GM12875 (cell line): ENCODE measurements at regions not wholly inside any gene's neighbourhood (a gene's known extent, or its start where the extent isn't known, plus 50 kb on each side); places are given as distances from the start of the nearest gene placed in this dataset.
"Not testable (repeated sequence)": the region's sequence is repeated elsewhere in the genome, so short reads cannot be mapped to it uniquely, and the experiment has no call there.

Experiments
- H3K4me3 ChIP-seq: one replicate; pipeline ENCODE4 v1.5.1; 2011; ENCODE audit warnings: low read depth, low read length, control low read depth
- TF ChIP-seq, protein P1 (sequence below): IDR thresholded peaks from 2 replicates; pipeline ENCODE4 v1.5.1; 2011; ENCODE audit warnings: low read depth, mild to moderate bottlenecking, control low read depth, inconsistent platforms, low read length, moderate library complexity, borderline replicate concordance; ENCODE audit not compliant: insufficient read depth

DNA sequence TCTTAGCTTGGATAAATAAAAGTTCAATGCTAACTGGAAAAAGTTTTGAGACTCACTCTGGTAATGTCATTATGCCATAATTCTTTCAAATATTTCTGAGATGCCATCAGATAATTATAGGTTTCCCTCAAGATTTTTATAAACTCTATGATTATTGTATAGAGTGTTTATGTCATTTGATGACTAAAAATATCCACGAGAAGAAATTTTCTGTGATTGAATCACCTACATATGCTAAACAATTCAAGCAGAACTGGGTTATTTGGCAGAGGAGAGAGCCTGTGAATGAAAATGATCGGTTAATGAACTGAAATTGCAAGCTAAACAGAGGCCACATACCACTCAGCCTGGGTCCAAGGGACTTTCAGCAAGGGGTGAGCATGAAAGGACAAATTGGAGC lies 92.6 kb upstream of the TSC22D1 start:
- TF ChIP-seq, protein P1, sequence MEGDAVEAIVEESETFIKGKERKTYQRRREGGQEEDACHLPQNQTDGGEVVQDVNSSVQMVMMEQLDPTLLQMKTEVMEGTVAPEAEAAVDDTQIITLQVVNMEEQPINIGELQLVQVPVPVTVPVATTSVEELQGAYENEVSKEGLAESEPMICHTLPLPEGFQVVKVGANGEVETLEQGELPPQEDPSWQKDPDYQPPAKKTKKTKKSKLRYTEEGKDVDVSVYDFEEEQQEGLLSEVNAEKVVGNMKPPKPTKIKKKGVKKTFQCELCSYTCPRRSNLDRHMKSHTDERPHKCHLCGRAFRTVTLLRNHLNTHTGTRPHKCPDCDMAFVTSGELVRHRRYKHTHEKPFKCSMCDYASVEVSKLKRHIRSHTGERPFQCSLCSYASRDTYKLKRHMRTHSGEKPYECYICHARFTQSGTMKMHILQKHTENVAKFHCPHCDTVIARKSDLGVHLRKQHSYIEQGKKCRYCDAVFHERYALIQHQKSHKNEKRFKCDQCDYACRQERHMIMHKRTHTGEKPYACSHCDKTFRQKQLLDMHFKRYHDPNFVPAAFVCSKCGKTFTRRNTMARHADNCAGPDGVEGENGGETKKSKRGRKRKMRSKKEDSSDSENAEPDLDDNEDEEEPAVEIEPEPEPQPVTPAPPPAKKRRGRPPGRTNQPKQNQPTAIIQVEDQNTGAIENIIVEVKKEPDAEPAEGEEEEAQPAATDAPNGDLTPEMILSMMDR, result no peak
- H3K4me3 ChIP-seq, result no peak overlapping the region

DNA sequence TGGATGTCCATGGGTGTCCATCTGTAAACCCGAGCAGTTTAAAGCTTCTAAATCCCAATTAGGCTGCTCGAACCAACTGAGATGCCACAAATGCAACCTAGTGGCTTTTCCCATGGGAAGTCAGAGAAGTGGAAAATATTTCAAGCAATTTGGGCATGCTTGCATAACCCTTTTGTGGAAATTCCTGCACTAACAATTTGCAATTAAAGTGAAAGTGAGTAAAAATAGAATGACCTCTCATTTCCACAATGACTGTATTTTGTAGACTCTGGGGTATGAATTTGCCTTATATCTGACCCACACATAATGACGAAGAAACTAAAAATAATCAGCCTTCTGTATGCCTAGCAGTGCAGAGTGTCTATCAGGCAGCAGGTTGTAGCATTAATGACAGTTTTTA lies 91.8 kb upstream of the TSC22D1 start:
- H3K4me3 ChIP-seq, result no peak overlapping the region
- TF ChIP-seq, protein P1, result no peak

DNA sequence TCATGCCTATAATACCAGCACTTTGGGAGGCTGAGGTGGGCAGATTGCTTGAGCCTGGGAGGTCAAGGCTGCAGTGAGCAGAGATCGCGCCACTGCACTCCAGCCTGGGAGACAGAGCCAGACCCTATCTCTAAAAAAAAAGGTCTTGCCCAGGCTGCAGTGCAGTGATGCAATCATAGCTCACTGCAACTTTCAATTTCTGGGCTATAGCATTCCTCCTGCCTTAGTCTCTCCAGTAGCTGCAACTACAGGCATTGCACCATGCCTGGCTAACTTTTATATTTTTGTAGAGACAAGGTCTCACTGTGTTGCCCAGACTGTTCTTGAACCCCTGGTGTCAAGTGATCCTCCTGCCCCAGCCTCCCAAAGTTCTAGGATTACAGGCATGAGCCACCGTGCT lies 90.4 kb upstream of the TSC22D1 start:
- H3K4me3 ChIP-seq, result not testable (repeated sequence)

DNA sequence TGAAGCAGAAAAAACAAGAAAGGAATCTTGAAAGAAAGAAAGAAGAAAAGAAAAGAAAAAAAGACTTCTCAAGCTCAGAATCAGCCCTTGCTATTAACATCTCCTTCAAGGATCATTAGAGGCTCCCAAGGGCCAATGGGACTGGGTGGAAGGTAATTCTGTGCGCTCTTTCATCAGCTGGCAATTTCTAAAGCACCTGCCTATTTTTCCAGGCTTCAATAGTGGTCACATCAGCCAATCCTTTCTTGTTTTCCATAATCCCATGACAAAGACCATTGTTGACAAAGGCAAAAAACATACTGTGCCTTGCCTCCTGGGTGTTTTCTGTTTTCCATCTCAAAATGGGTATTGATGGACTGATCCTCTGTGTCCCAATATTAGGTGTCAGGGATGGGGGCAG lies 88.2 kb upstream of the TSC22D1 start:
- TF ChIP-seq, protein P1, result no peak
- H3K4me3 ChIP-seq, result no peak overlapping the region

DNA sequence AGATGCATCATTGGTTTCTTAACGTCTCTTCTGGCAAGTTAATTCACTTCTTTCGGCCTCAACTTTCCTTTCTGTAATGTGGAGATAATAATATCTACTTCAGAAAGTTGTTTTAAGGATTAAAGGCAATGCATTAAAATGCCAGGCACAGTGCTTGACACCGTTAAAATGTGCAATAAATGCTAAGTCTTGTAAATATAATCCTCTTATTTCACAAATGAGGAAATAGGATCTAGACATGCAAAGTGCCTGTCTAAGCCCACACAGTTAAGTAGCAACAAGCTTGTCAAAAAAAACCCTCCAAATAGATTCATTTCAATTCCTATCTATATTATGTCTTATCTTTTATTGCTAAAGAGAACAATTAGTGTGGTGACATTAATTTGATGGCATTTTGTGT lies 86.4 kb upstream of the TSC22D1 start:
- TF ChIP-seq, protein P1, result no peak
- H3K4me3 ChIP-seq, result no peak overlapping the region

DNA sequence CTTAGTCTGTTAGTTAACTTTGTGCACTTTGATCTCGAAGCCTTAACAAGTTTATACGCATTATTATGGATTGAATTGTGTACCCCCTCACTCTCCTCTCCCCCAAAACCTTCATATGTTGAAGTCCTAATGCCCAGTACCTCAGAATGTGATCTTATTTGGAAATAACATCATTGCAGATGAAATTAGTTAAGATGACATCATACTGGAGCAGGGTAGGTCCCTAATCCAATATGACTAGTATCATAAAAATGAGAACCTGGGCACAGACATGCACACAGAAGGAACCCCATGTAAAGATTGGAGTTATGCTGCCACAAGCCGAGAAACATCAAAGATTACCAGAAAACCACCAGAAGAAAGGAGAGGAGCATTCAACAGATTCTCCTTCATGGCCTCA lies 85.8 kb upstream of the TSC22D1 start:
- H3K4me3 ChIP-seq, result no peak overlapping the region
- TF ChIP-seq, protein P1, result no peak

DNA sequence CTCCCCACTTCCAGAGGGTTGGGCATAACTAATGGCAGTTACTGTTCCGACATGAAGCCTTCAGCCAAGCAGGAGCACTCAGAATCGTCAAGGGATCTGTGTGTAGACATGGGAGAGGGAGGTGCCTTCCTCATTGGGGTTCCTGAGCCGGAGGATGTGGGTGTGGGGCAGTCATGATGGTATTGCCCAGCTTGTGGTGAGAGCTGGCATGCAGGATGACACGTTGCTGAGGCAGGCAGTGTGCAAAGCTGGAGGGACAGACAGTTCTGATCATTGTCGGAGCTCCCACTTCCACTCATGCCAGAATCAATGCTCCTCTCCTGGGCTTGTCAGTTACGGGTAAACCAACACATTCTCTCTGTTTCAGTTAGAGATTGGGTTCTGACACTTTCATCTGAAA lies 83.9 kb upstream of the TSC22D1 start:
- no peak overlapping the region for H3K4me3 ChIP-seq
- TF ChIP-seq, protein P1, result no peak
